Esophagus muscularis mucosa (tissue), 4 donors: ENCODE measurements at regions not wholly inside any gene's neighbourhood (a gene's known extent, or its start where the extent isn't known, plus 50 kb on each side); places are given as distances from the start of the nearest gene placed in this dataset.

Experiments
- DNase-seq: peaks from one replicate; pipeline ENCODE4 v3.0.0-alpha.2; 2017; ENCODE audit errors: extremely low spot score
- H3K27ac ChIP-seq, 4 donors: fragments of 200-600 bp; sonication (generic); replicated peaks in 1 of 4; 1 replicate in 3 of 4; 2 replicates in 1 of 4; pipeline ENCODE4 v1.5.1; 2016 to 2019; ENCODE audit warnings: mild to moderate bottlenecking in 1 of 4
- H3K27me3 ChIP-seq, 4 donors: fragments of 200-600 bp; sonication (generic); one replicate each; pipeline versions ENCODE4 v1.5.1 to v1.6.0; 2016 to 2019
- H3K36me3 ChIP-seq, 4 donors: fragments of 200-600 bp; sonication (generic); one replicate each; pipeline ENCODE4 v1.5.1; 2016 to 2019
- H3K4me1 ChIP-seq, 4 donors: fragments of 200-600 bp; sonication (generic); one replicate each; pipeline ENCODE4 v1.5.1; 2016 to 2019
- H3K4me3 ChIP-seq, 4 donors: fragments of 200-600 bp; sonication (generic); 1 replicate in 2 of 4; 2 replicates in 2 of 4; pipeline ENCODE4 v1.5.1; 2016 to 2019; ENCODE audit warnings: mild to moderate bottlenecking in 4 of 4, moderate library complexity in 1 of 4
- H3K9me3 ChIP-seq, 4 donors: fragments of 200-600 bp; sonication (generic); 1 replicate in 3 of 4; 2 replicates in 1 of 4; pipeline ENCODE4 v1.5.1; 2016 to 2019
- EP300 ChIP-seq: sonication (generic); formaldehyde crosslinking; IDR thresholded peaks from one replicate; pipeline ENCODE4 v1.6.1; 2017; ENCODE audit warnings: antibody characterized with exemption
- POLR2A ChIP-seq: fragments of 450-650 bp; IDR thresholded peaks from one replicate; pipeline ENCODE4 v1.6.1; 2017; ENCODE audit warnings: antibody characterized with exemption, moderate library complexity, mild to moderate bottlenecking, low read depth
- POLR2AphosphoS5 ChIP-seq, 2 donors: sonication (generic); formaldehyde crosslinking; IDR thresholded peaks; one replicate each; pipeline ENCODE4 v1.6.1; 2017; ENCODE audit warnings: antibody characterized with exemption in 2 of 2
- WGBS: methylation state at CpG from one replicate; pipeline ENCODE4 v1.1.5; 2018; 5-methylcytosine and 5-hydroxymethylcytosine counted together
- intact Hi-C: fragments of 100-400 bp; cut with DNase I; formaldehyde crosslinking; loops from one replicate; pipeline ENCODE4 v1.15.1; 2023
- TF ChIP-seq, protein P1 (sequence below), 3 experiments: fragments of 200-600 bp in 2 of 3; fragments of 450-650 bp in 1 of 3; sonication (generic) in 2 of 3; IDR thresholded peaks; one replicate each; pipeline ENCODE4 v1.5.1; 2017 to 2019; ENCODE audit warnings: antibody characterized with exemption in 3 of 3, mild to moderate bottlenecking in 2 of 3, moderate library complexity in 1 of 3

DNA sequence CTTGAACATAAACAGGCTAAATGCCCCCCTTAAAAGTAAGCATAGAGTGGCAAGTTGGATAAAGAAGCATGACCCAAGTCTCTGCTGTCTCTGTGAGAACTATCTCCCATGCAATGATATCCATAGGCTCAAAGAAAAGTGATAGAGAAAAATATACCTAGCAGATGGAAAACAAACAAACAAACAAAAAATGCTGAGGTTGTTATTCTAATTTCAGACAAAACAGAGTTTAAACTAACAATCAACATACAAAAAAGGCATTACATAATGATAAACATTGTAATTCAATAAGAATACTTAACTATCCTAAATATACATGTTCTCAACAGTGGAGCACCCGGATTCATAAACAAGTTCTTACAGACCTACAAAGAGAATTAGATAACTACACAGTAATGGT is 626.2 kb upstream of the CNTNAP2 start:
- no peak overlapping the region for H3K27ac ChIP-seq
- H3K4me3 ChIP-seq, result no peak overlapping the region
- H3K36me3 ChIP-seq, result no peaks in the 10 kb centered on the region
- no peak for DNase-seq
- intact Hi-C loops, result no loop called here
- TF ChIP-seq EP300 (no peak), POLR2AphosphoS5 (IDR thresholded peaks at IDR 0.05) (no peak), POLR2A (no peak)
- TF ChIP-seq, protein P1, sequence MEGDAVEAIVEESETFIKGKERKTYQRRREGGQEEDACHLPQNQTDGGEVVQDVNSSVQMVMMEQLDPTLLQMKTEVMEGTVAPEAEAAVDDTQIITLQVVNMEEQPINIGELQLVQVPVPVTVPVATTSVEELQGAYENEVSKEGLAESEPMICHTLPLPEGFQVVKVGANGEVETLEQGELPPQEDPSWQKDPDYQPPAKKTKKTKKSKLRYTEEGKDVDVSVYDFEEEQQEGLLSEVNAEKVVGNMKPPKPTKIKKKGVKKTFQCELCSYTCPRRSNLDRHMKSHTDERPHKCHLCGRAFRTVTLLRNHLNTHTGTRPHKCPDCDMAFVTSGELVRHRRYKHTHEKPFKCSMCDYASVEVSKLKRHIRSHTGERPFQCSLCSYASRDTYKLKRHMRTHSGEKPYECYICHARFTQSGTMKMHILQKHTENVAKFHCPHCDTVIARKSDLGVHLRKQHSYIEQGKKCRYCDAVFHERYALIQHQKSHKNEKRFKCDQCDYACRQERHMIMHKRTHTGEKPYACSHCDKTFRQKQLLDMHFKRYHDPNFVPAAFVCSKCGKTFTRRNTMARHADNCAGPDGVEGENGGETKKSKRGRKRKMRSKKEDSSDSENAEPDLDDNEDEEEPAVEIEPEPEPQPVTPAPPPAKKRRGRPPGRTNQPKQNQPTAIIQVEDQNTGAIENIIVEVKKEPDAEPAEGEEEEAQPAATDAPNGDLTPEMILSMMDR (IDR thresholded peaks at IDR 0.05), result no peak
- WGBS, result 73% methylated on average over 1 of the region's 1 CpG
- H3K27me3 ChIP-seq, result no peaks in the 10 kb centered on the region
- H3K9me3 ChIP-seq, result peaks cover 0 to 11% (median 3%) of the 10 kb centered on the region in 4 donors
- peaks cover 0 to 4% (median 0%) of the 10 kb centered on the region in 4 donors for H3K4me1 ChIP-seq

DNA sequence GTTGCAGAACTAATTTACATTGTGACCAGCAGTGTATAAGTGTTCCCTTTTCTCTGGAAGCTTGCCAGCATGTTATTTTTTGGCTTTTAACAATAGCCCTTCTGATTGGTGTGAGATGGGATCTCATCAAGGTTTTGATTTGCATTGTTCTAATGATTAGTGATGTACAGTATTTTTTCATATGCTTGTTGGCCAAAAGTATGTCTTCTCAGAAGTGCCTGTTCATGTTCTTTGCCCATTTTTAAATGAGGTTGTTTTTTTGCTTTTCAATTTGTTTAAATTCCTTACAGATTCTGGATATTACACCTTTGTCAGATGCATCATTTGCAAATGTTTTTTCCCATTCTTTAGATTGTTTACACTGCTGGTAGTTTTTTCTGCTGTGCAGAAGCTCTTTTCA is 627.0 kb upstream of the CNTNAP2 start:
- H3K4me3 ChIP-seq, result no peak overlapping the region
- no peak for DNase-seq
- intact Hi-C loops, result no loop called here
- H3K27me3 ChIP-seq, result no peaks in the 10 kb centered on the region
- H3K9me3 ChIP-seq, result peaks cover 0 to 11% (median 3%) of the 10 kb centered on the region in 4 donors
- H3K27ac ChIP-seq, result no peak overlapping the region
- TF ChIP-seq, protein P1 (IDR thresholded peaks at IDR 0.05), result no peak
- TF ChIP-seq POLR2A (no peak), EP300 (no peak), POLR2AphosphoS5 (IDR thresholded peaks at IDR 0.05) (no peak)
- H3K4me1 ChIP-seq, result peaks cover 0 to 4% (median 0%) of the 10 kb centered on the region in 4 donors
- no peaks in the 10 kb centered on the region for H3K36me3 ChIP-seq

DNA sequence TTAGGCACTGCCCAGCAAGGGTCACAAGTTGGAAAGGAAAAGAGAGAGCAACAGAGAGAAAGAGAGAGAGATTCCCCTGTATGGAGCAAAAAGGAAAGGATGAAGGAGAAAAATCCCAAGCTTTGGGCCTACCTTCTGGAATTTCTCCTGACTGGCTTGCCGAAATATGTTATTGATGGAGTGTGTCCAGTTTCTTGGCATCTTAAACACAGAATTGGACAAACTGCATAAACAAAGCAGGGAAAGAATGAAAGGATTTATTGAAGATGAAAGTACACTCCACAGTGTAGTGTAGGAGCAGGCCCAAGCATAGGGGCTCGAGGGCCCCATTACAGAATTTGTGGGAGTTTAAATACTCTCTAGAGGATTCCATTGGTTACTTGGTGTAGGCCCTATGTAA is 627.8 kb upstream of the CNTNAP2 start:
- TF ChIP-seq POLR2A, result no peak
- TF ChIP-seq, protein P1 (IDR thresholded peaks at IDR 0.05), result no peak
- no peak for TF ChIP-seq EP300
- Histone ChIP-seq H3K27ac (no peak overlapping the region), H3K36me3 (no peaks in the 10 kb centered on the region), H3K9me3 (peaks cover 0 to 11% (median 3%) of the 10 kb centered on the region in 4 donors), H3K4me1 (peaks cover 0 to 4% (median 0%) of the 10 kb centered on the region in 4 donors), H3K4me3 (no peak overlapping the region), H3K27me3 (no peaks in the 10 kb centered on the region)
- no peak for DNase-seq
- intact Hi-C loops, result no loop called here
- WGBS, result 8% methylated on average over 2 of the region's 2 CpGs

DNA sequence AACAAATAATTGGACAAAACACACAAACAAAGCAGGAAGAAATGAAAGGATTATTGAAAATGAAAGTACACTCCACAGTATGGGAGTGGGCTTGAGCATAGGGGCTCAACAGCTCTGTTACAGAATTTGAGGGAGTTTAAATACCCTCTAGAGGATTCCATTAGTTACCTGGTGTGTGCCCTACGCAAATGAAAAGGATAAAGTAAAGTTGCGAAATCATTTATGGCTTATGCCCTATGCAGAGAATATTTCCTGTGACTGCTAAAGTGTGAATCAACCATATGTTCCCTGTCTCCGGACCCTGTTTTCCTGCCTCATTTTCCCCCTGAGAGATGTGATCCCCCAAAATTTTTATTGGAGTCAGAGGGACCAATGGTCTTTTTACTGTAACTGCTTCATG is 634.6 kb upstream of the CNTNAP2 start:
- no peak overlapping the region for H3K27ac ChIP-seq
- H3K4me1 ChIP-seq, result no peaks in the 10 kb centered on the region
- 65% methylated on average over 3 of the region's 3 CpGs for WGBS
- TF ChIP-seq POLR2A, result no peak
- no peak for TF ChIP-seq POLR2AphosphoS5 (IDR thresholded peaks at IDR 0.05)
- TF ChIP-seq, protein P1 (IDR thresholded peaks at IDR 0.05), result no peak
- TF ChIP-seq EP300, result no peak
- H3K4me3 ChIP-seq, result no peak overlapping the region
- no peak for DNase-seq
- intact Hi-C loops, result no loop called here
- no peaks in the 10 kb centered on the region for H3K27me3 ChIP-seq
- H3K9me3 ChIP-seq, result no peaks in the 10 kb centered on the region
- H3K36me3 ChIP-seq, result no peaks in the 10 kb centered on the region

DNA sequence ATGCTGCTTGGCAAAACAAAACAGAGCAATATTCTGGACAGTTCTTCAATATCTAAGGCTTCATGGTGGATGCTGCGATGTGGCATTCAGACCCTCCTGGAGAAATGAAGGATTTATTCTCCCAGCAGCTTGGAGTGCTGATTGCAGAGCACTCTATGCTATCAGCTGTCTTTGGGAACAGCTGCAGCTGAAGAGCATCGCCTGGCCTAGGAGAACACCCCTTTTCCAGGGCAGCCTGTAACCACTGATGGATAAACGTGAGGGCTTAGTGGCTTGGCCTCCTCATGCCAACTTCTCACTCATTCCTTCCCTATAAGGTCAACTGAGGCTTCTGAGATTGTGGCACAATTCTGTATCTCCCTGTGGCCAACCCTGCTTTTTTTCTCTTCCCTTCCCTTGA is 638.1 kb upstream of the CNTNAP2 start:
- TF ChIP-seq, protein P1 (IDR thresholded peaks at IDR 0.05), result no peak
- no peak for TF ChIP-seq EP300
- no peak for TF ChIP-seq POLR2AphosphoS5 (IDR thresholded peaks at IDR 0.05)
- no peak for TF ChIP-seq POLR2A
- 80% methylated on average over 3 of the region's 3 CpGs for WGBS
- DNase-seq, result no peak
- intact Hi-C loops, result no loop called here
- H3K27ac ChIP-seq, result no peak overlapping the region
- no peaks in the 10 kb centered on the region for H3K9me3 ChIP-seq
- no peak overlapping the region for H3K4me3 ChIP-seq
- no peaks in the 10 kb centered on the region for H3K4me1 ChIP-seq
- no peaks in the 10 kb centered on the region for H3K36me3 ChIP-seq
- H3K27me3 ChIP-seq, result no peaks in the 10 kb centered on the region
